Gastroesophageal sphincter (tissue), 3 donors: ENCODE measurements at regions not wholly inside any gene's neighbourhood (a gene's known extent, or its start where the extent isn't known, plus 50 kb on each side); places are given as distances from the start of the nearest gene placed in this dataset.

Source experiments
- POLR2AphosphoS5 ChIP-seq: sonication (generic); formaldehyde crosslinking; IDR thresholded peaks from one replicate; pipeline ENCODE4 v1.6.1; 2017; ENCODE audit warnings: antibody characterized with exemption
- TF ChIP-seq, protein P1 (sequence below), 4 experiments: fragments of 200-600 bp in 2 of 4; fragments of 450-650 bp in 2 of 4; sonication (generic) in 1 of 4; IDR thresholded peaks; one replicate each; pipeline ENCODE4 v1.5.1; 2017 to 2019; ENCODE audit warnings: antibody characterized with exemption in 4 of 4, mild to moderate bottlenecking in 2 of 4, moderate library complexity in 2 of 4

GRCh38 chr11:38182126-38182866, 1584.3 kb upstream of the RAG2 start:
- TF ChIP-seq, protein P1, sequence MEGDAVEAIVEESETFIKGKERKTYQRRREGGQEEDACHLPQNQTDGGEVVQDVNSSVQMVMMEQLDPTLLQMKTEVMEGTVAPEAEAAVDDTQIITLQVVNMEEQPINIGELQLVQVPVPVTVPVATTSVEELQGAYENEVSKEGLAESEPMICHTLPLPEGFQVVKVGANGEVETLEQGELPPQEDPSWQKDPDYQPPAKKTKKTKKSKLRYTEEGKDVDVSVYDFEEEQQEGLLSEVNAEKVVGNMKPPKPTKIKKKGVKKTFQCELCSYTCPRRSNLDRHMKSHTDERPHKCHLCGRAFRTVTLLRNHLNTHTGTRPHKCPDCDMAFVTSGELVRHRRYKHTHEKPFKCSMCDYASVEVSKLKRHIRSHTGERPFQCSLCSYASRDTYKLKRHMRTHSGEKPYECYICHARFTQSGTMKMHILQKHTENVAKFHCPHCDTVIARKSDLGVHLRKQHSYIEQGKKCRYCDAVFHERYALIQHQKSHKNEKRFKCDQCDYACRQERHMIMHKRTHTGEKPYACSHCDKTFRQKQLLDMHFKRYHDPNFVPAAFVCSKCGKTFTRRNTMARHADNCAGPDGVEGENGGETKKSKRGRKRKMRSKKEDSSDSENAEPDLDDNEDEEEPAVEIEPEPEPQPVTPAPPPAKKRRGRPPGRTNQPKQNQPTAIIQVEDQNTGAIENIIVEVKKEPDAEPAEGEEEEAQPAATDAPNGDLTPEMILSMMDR (IDR thresholded peaks at IDR 0.05), result no peak
- no peak for TF ChIP-seq POLR2AphosphoS5
